ENCODE measurements at regions not wholly inside any gene's neighbourhood (a gene's known extent, or its start where the extent isn't known, plus 50 kb on each side); places are given as distances from the start of the nearest gene placed in this dataset.

- no peak overlapping the region for H3K4me3 ChIP-seq (ENCODE audit: low read length in 2 of 2)
- 55 to 56% methylated on average over 7 of the region's 7 CpGs for WGBS, 2 donors
- peaks cover 0 to 1% of the 10 kb centered on the region in 2 donors for H3K27me3 ChIP-seq (ENCODE audit: control insufficient read depth in 1 of 2, insufficient read depth in 2 of 2, low read length in 1 of 2)
- no peak for DNase-seq
- H3K27ac ChIP-seq (ENCODE audit: low read depth in 1 of 2, low read length in 2 of 2) = no peak overlapping the region
- no peak for ATAC-seq (ENCODE audit: low FRiP score)
- H3K9me3 ChIP-seq (ENCODE audit: control insufficient read depth, low read length) = no peaks in the 10 kb centered on the region
- H3K4me1 ChIP-seq (ENCODE audit: control insufficient read depth in 1 of 2, insufficient read depth in 2 of 2, low read length in 2 of 2) = no peaks in the 10 kb centered on the region
- no peaks in the 10 kb centered on the region for H3K36me3 ChIP-seq (ENCODE audit: control insufficient read depth in 1 of 2, insufficient read depth in 2 of 2, low read length in 1 of 2)
- intact Hi-C loops (cut with DNase I) = loop anchor here in 1 of 2 donors (10.0 kb wide), 1 partner anchor 73 kb away; no protein-coding TSS in a partner anchor
Measured at GRCh38 chr1:174077749-174078490, 55.8 kb upstream of the RC3H1 start.

GRCh38 chr1:174075245-174075692 lies 53.1 kb upstream of the RC3H1 start:
- H3K4me3 ChIP-seq (ENCODE audit: low read length in 2 of 2) = no peak overlapping the region
- H3K9me3 ChIP-seq (ENCODE audit: control insufficient read depth, low read length) = no peaks in the 10 kb centered on the region
- no peaks in the 10 kb centered on the region for H3K27me3 ChIP-seq (ENCODE audit: control insufficient read depth in 1 of 2, insufficient read depth in 2 of 2, low read length in 1 of 2)
- H3K36me3 ChIP-seq (ENCODE audit: control insufficient read depth in 1 of 2, insufficient read depth in 2 of 2, low read length in 1 of 2) = no peaks in the 10 kb centered on the region
- DNase-seq (no peak), ATAC-seq (ENCODE audit: low FRiP score) (no peak)
- WGBS, 2 donors = 6 to 8% methylated on average over 2 of the region's 2 CpGs
- no peak overlapping the region for H3K27ac ChIP-seq (ENCODE audit: low read depth in 1 of 2, low read length in 2 of 2)
- intact Hi-C loops (cut with DNase I) = loop anchor here in 1 of 2 donors (10.0 kb wide), 1 partner anchor 70 kb away; no protein-coding TSS in a partner anchor
- no peaks in the 10 kb centered on the region for H3K4me1 ChIP-seq (ENCODE audit: control insufficient read depth in 1 of 2, insufficient read depth in 2 of 2, low read length in 2 of 2)

GRCh38 chr1:174074757-174075156 lies 52.6 kb upstream of the RC3H1 start:
- WGBS, 2 donors = 49 to 50% methylated on average over 2 of the region's 2 CpGs
- Histone ChIP-seq H3K9me3 (ENCODE audit: control insufficient read depth, low read length) (no peaks in the 10 kb centered on the region), H3K36me3 (ENCODE audit: control insufficient read depth in 1 of 2, insufficient read depth in 2 of 2, low read length in 1 of 2) (no peaks in the 10 kb centered on the region), H3K4me3 (ENCODE audit: low read length in 2 of 2) (no peak overlapping the region), H3K27me3 (ENCODE audit: control insufficient read depth in 1 of 2, insufficient read depth in 2 of 2, low read length in 1 of 2) (no peaks in the 10 kb centered on the region), H3K4me1 (ENCODE audit: control insufficient read depth in 1 of 2, insufficient read depth in 2 of 2, low read length in 2 of 2) (no peaks in the 10 kb centered on the region), H3K27ac (ENCODE audit: low read depth in 1 of 2, low read length in 2 of 2) (no peak overlapping the region)
- intact Hi-C loops (cut with DNase I) = loop anchor here in 1 of 2 donors (10.0 kb wide), 1 partner anchor 70 kb away; no protein-coding TSS in a partner anchor
- DNase-seq (no peak), ATAC-seq (ENCODE audit: low FRiP score) (no peak)

- Histone ChIP-seq H3K4me1 (ENCODE audit: control insufficient read depth in 1 of 2, insufficient read depth in 2 of 2, low read length in 2 of 2) (no peaks in the 10 kb centered on the region), H3K4me3 (ENCODE audit: low read length in 2 of 2) (no peak overlapping the region), H3K27ac (ENCODE audit: low read depth in 1 of 2, low read length in 2 of 2) (no peak overlapping the region), H3K36me3 (ENCODE audit: control insufficient read depth in 1 of 2, insufficient read depth in 2 of 2, low read length in 1 of 2) (no peaks in the 10 kb centered on the region), H3K9me3 (ENCODE audit: control insufficient read depth, low read length) (no peaks in the 10 kb centered on the region), H3K27me3 (ENCODE audit: control insufficient read depth in 1 of 2, insufficient read depth in 2 of 2, low read length in 1 of 2) (no peaks in the 10 kb centered on the region)
- DNase-seq (no peak), ATAC-seq (ENCODE audit: low FRiP score) (no peak)
- 27 to 30% methylated on average over 3 of the region's 3 CpGs for WGBS, 2 donors
- intact Hi-C loops (cut with DNase I) = loop anchor here in 1 of 2 donors (10.0 kb wide), 1 partner anchor 68 kb away; no protein-coding TSS in a partner anchor
Measured at GRCh38 chr1:174072581-174072980, 50.4 kb upstream of the RC3H1 start.
